Brain microvascular endothelial cell (primary cell): ENCODE measurements at regions not wholly inside any gene's neighbourhood (a gene's known extent, or its start where the extent isn't known, plus 50 kb on each side); places are given as distances from the start of the nearest gene placed in this dataset.

Source experiments
- DNase-seq: peaks from one replicate; pipeline ENCODE4 v3.0.0-alpha.2; 2020
- H3K27ac ChIP-seq: fragments of 250-450 bp; sonication (Bioruptor Pico); 2 replicates; pipeline ENCODE4 v1.5.1; 2020; ENCODE audit warnings: mild to moderate bottlenecking, moderate library complexity
- H3K27me3 ChIP-seq: fragments of 250-450 bp; sonication (Bioruptor Pico); replicated peaks from 2 replicates; pipeline ENCODE4 v1.5.1; 2020; ENCODE audit warnings: mild to moderate bottlenecking
- H3K36me3 ChIP-seq: fragments of 250-450 bp; sonication (Bioruptor Pico); replicated peaks from 2 replicates; pipeline ENCODE4 v1.5.1; 2020; ENCODE audit warnings: mild to moderate bottlenecking
- H3K4me3 ChIP-seq: 2 replicates; pipeline ENCODE4 v1.5.1; 2011; ENCODE audit warnings: low read depth, mild to moderate bottlenecking, control low read depth, low read length, moderate library complexity
- in situ Hi-C: cut with HindIII; loops from 2 replicates; pipeline ENCODE4 v1.10.0; 2017; ENCODE audit warnings: low sequenced_read_pairs, low pct_ligation_motif_present
- TF ChIP-seq, protein P1 (sequence below): IDR thresholded peaks from 2 replicates; pipeline ENCODE4 v1.5.1; 2011; ENCODE audit warnings: low read depth, mild to moderate bottlenecking, moderate library complexity, low read length, control low read depth, inconsistent platforms; ENCODE audit errors: missing control alignments

DNA sequence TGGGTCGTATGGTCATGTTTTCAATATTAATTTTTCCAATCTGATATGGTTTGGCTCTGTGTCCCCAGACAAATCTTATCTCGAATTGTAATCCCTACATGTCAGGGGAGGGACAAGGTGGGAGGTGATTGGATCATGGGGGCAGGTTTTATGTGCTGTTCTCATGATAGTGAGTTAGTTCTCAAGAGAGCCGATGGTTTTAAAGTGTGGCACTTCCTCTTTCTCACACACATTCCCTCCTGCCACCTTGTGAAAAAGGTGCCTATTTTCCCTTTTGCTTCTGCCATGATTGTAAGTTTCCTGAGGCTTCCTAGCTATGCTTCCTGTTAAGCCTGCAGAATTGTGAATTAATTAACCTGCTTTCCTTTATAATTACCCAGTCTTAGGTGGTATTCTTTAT lies 309.1 kb upstream of the GRIN3A start:
- in situ Hi-C loops: no loop called here
- no peak for DNase-seq
- H3K27ac ChIP-seq: no peak overlapping the region
- no peaks in the 10 kb centered on the region for H3K36me3 ChIP-seq
- no peak overlapping the region for H3K4me3 ChIP-seq
- no peaks in the 10 kb centered on the region for H3K27me3 ChIP-seq
- TF ChIP-seq, protein P1, sequence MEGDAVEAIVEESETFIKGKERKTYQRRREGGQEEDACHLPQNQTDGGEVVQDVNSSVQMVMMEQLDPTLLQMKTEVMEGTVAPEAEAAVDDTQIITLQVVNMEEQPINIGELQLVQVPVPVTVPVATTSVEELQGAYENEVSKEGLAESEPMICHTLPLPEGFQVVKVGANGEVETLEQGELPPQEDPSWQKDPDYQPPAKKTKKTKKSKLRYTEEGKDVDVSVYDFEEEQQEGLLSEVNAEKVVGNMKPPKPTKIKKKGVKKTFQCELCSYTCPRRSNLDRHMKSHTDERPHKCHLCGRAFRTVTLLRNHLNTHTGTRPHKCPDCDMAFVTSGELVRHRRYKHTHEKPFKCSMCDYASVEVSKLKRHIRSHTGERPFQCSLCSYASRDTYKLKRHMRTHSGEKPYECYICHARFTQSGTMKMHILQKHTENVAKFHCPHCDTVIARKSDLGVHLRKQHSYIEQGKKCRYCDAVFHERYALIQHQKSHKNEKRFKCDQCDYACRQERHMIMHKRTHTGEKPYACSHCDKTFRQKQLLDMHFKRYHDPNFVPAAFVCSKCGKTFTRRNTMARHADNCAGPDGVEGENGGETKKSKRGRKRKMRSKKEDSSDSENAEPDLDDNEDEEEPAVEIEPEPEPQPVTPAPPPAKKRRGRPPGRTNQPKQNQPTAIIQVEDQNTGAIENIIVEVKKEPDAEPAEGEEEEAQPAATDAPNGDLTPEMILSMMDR: no peak

DNA sequence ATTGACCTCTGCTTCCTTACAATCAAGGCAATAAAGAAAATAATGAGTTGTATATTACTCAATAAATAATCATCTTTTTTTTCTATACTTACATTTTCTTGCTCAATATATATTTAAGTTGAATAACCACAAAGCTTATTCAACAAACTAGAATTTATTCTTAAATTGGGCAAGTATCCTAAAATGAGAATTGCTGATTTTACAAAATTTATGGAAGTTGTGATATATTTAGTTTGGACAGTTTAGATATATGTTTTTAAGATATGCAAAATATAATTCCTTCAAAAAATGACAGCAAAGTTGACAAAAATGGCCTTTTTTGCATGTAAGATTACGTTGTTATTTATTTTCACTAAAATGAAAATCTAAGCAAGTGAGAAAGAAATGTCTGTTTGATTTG lies 305.7 kb upstream of the GRIN3A start:
- TF ChIP-seq, protein P1: no peak
- in situ Hi-C loops: no loop called here
- DNase-seq: no peak
- H3K27ac ChIP-seq: no peak overlapping the region
- no peaks in the 10 kb centered on the region for H3K36me3 ChIP-seq
- no peak overlapping the region for H3K4me3 ChIP-seq
- H3K27me3 ChIP-seq: no peaks in the 10 kb centered on the region

GRCh38 chr9:102038006-102038405 lies 299.6 kb upstream of the GRIN3A start:
- in situ Hi-C loops: no loop called here
- H3K36me3 ChIP-seq: no peaks in the 10 kb centered on the region
- TF ChIP-seq, protein P1: no peak
- no peaks in the 10 kb centered on the region for H3K27me3 ChIP-seq
- no peak overlapping the region for H3K4me3 ChIP-seq
- no peak overlapping the region for H3K27ac ChIP-seq
- no peak for DNase-seq

- Histone ChIP-seq H3K36me3 (no peaks in the 10 kb centered on the region), H3K4me3 (no peak overlapping the region), H3K27ac (no peak overlapping the region), H3K27me3 (no peaks in the 10 kb centered on the region)
- TF ChIP-seq, protein P1: no peak
- DNase-seq: no peak
- in situ Hi-C loops: no loop called here
Measured at GRCh38 chr9:102035929-102036328, 297.5 kb upstream of the GRIN3A start.

GRCh38 chr9:102032614-102033013 lies 294.2 kb upstream of the GRIN3A start:
- in situ Hi-C loops: no loop called here
- DNase-seq: peak; percentile 45
- Histone ChIP-seq H3K36me3 (no peaks in the 10 kb centered on the region), H3K27me3 (no peaks in the 10 kb centered on the region), H3K4me3 (no peak overlapping the region), H3K27ac (no peak overlapping the region)
- TF ChIP-seq, protein P1: no peak

- H3K27me3 ChIP-seq: no peaks in the 10 kb centered on the region
- TF ChIP-seq, protein P1: no peak
- no peak overlapping the region for H3K4me3 ChIP-seq
- in situ Hi-C loops: no loop called here
- no peak overlapping the region for H3K27ac ChIP-seq
- no peak for DNase-seq
- no peaks in the 10 kb centered on the region for H3K36me3 ChIP-seq
Measured at GRCh38 chr9:102000956-102001355, 262.5 kb upstream of the GRIN3A start.
